GM18520 (cell line): ENCODE measurements at regions not wholly inside any gene's neighbourhood (a gene's known extent, or its start where the extent isn't known, plus 50 kb on each side); places are given as distances from the start of the nearest gene placed in this dataset.
"Not testable (repeated sequence)": the region's sequence is repeated elsewhere in the genome, so short reads cannot be mapped to it uniquely, and the experiment has no call there.

Experiments
- ATAC-seq: cut with Tn5 transposase; IDR thresholded peaks from one replicate; pipeline ENCODE4 v1.9.1; 2021; ENCODE audit not compliant: unreplicated experiment

DNA sequence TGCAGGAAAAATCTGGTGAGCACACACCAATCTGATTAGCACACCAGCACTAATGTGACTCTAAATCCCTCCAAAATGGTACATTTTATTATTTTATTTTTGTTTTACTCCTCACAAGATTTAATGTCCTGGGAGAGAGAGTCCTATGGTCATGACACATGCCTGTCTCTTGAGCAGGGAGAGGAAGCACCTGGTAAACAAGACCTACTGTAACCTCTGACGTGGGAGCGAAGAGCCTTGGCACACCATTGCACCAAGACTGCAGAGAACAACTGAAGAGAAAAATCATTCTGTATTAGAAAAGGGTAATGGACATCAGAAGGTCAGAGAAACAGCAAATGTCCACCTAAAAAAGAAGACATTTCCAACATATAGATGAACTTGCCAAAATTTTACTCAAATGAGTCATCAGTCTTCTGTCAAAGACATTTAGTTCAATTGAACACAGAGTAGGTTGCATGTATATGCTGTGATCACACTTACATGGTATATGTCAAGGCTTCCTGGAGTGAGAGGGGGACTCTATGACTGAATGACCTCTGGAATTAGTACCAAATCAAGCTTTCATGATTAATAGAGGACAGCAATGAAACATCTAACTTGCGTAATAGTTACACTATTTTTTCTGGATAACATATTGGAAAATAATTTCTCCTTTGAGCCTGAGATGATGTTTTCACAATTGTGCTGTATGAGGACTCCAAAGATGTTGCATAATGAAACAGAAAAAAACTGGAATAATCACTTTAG is 186.9 kb upstream of the FLRT2 start:
- no peak for ATAC-seq

- no peak for ATAC-seq
Measured at GRCh38 chr14:85344171-85344570, 185.8 kb upstream of the FLRT2 start.

DNA sequence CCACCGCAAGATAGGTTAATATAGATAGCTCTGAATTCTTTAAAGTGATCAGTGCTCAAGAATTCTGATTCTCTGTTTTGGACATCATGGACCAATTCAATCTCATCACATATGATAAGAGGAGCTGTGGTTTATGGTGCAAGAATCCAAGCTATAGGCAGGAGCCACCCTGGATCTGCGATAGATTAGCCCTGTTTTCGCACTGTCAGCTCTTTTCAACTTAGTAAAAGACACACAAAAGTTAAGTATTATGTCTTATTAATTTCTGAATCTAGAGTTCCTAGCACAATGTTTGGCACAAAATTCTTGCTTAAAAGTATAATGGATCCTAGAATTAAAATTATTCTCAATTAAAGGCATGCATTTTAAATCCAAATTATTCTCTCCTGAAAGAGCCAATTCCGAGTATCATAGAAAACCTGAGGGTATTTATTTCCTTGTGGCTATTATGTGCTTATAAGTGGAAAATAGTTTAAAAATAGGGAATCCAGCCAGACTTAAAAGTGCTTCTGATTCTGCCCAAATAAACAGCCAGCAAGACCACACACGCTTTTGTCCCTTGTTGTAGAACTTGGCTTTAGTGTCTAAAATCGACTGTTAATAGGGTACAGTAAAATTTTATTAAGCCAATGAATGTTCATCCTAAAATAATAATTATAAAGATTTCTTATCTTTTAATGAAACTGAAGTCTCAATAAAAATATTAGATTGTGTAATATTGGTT is 184.9 kb upstream of the FLRT2 start:
- no peak for ATAC-seq

- no peak for ATAC-seq
Measured at GRCh38 chr14:85350667-85351066, 179.3 kb upstream of the FLRT2 start.

- not testable (repeated sequence) for ATAC-seq
Measured at GRCh38 chr14:85352588-85352987, 177.4 kb upstream of the FLRT2 start.

DNA sequence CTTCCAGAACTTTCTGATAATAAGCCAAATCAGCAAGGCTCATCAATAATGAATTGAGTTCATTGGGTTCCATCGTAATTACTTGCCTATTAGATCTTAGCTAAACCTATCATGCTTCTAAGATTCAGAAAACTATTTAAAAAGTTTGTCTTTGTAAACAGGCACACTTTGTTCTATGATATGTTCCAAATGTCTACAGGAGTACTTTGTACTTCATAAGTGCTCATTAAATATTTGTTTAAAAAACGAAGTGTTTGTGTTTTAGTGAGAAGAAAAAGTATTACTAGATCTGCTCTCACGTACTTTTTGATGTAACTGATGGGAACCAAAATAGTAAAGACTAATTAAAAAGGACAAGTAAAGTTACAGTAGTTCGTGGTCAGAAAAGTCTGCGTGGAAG is 172.8 kb upstream of the FLRT2 start:
- no peak for ATAC-seq

DNA sequence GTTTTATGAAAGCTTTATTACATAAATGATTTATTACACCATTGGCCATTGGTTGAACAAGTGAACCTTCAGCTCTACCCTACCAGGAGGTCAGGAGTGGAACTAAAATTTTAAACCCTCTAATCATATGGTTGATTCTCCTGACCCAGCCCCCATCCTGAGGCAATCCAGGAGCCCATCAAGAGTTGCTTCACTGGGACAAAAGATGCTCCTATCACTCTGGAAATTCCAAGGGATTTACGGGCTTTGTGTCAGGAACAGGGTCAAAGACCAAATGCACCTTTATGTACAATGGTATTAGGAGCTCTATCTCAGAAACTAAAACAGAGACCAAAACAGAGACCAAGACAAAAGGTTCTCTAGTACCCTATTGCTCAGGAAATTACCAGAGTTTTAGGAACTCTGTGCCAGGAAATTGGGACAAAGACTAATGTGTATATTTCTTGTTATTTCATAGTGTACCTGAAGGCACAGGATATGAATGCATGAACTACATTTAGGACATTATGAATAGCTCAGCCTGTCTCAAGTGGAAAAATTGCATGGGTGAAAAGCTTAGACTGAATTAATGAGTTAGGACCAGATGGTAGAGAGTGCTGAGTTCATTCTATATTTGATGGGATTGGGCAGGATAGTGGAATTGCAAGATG is 171.7 kb upstream of the FLRT2 start:
- no peak for ATAC-seq

GRCh38 chr14:85359505-85359904 is 170.4 kb upstream of the FLRT2 start:
- ATAC-seq = no peak

- no peak for ATAC-seq
Measured at GRCh38 chr14:85363358-85363757, 166.6 kb upstream of the FLRT2 start.

- no peak for ATAC-seq
Measured at GRCh38 chr14:85366226-85366625, 163.7 kb upstream of the FLRT2 start.

DNA sequence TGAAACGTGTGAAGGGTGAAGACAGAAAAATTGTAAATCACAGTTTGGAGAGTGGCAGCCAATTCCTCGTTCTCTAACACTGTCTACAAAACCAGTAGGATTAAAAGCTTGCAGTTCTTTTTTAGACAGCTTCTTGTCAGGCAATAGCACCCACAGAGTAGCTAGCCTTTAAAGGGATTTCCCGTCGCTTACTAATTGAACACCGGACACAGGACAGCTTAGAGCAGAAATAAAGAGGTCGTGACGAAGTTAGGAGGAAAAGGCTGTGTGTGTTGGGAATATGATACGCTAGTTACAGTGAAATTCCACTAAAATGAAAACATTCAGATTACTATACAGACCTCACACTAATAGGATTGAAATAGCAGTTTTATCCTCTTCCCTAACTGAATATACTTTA is 149.1 kb upstream of the FLRT2 start:
- ATAC-seq = no peak

GRCh38 chr14:85382341-85382740 is 147.6 kb upstream of the FLRT2 start:
- ATAC-seq = no peak

DNA sequence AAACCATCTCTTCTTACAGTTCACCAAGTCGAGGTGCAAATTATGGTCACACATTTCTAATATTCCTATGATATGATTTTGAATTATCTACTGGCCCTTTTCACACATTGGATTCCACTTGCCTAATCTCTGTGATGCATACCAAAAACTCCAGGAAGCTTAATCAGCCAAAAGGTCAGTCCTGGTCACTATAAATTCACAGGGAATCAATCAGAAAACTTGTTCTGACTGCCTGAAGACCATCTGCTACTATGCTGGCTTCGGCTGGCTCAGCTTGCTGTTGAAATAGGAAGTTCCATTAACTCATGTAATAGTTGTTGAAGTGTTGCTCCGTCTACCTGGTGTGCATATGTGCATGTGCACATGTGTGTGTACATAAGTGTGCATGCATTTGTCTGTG is 142.8 kb upstream of the FLRT2 start:
- no peak for ATAC-seq

DNA sequence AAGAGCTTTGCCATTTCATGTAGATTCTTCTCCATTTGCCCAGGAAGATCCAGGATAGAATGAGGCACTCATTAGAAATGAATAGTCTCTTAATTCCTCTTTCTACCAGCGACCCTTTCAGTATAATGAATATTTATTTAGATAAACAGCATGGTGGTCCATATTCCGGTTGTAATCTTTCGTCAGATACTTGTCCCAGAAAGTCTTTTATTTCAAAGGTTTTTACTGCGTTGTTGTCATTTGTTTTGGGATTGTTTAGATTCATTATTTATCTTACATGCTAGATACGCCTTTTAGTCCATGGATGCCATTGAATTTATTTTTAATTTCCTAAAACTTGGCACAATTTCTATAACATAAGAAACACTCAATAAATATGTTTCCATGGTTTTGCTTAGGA is 139.7 kb upstream of the FLRT2 start:
- no peak for ATAC-seq

DNA sequence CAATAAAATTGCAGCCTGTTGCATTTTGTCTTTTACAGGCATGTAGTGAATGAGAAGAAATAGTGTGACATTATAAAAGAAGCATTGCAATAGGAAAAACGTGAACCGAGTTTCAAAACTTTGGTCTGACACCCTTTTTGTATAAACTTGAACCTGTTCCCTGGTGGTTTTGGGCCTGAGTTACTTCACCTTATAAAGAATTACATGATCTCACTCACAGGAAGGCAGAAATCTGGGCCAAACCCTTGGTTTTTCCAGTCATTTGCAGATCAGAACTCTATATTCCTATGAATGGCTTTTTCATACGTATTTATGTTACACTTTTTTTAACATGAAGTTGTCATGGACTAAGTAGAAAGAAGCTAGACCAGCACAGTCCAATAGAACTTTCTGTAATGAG is 138.5 kb upstream of the FLRT2 start:
- no peak for ATAC-seq

DNA sequence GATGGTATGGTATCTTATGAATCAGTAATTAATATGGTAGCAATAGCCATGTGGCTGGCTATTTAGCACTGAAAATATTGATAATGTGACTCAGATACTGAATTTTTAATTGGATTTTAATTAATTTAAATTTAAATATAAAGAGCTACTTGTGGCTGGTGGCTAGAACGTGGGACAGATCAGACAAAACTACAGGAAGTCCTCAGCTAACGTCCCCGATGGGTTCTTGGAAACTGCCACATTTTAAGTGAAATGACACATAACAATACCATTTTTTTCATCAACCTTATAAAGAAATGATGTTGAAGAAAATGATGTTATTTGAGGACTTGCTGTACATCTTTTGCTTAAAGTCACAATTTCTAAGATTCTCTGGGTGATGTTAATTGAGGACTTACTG is 138.1 kb upstream of the FLRT2 start:
- ATAC-seq = no peak

DNA sequence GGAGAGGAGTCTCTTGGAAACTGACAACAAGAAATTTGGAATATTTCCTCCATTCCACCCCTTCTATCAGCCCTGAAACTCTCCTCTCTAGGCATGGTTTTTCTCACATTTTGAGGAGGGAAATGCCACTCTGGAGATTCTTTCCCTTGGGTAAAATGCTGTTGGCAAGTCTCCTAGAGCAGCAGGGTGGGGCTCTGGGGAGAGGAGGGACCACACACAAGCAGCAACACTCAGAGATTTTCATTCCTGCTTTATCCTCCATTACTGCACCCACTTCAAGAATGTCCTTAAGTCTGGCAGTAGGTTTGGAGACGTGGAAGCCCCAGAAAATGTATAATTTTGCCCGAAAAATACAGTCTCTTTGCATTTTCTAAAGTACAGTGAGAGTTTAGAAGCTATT is 130.8 kb upstream of the FLRT2 start:
- ATAC-seq = no peak

- ATAC-seq = no peak
Measured at GRCh38 chr14:85400678-85401077, 129.3 kb upstream of the FLRT2 start.

- no peak for ATAC-seq
Measured at GRCh38 chr14:85401384-85401783, 128.6 kb upstream of the FLRT2 start.

DNA sequence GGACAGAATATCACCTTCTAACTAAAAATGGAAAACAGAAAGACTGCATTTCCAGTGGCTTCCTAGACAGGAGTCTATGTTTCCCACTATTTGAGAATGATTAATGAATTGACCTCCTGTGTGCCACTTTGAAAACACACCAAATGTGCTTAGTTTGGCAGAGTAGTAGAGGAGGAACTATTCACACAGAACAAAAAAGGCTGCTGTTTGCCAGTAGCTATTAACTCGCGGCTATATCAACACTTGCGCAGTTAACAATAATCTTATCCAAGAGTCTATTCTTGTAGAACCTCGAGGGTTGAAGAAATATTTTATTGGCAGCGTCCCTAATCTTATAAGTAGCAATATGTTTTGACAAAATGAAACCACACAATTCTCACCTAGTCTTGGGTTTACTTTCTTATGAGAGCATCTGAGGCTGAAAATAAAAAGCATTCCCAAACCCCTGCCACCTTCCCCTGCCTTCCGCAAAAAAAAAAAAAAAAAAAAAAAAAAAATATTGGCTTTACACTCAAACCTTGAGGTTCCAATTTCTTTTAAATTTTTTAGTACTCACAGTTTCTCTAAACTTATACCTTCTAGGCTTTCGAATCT is 127.3 kb upstream of the FLRT2 start:
- no peak for ATAC-seq

DNA sequence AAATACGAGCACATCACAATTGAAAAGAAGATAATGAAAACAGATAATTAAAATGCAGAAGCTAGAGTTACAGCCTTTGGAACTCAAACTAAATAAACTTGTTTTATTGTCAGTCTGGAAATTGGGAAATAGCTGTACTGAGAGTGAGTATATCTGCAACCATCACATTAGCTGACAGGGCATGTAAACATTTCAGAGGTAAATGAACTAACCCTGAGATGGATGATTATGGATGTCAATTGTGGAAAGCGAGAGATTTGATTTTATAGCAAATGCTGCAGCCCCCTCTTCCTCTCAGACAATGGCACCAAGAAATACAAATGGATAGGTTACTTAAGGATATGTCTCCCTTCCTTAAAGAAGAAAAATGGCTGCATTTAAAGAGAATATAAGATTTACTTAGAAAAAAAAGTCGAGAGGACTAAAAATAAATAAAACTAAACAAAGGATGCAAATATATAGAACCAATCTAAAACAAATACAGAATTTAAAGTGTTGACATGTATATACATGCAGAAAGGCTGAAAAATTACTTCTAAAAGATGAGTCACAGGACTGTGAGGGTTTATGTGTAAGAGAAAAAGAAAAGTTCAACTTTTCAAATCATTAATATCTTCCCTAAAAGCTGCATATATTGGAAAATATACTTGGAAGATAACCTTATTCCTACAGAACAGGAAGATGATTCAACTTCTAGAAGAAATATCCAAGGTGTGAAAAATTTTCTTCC is 120.3 kb upstream of the FLRT2 start:
- ATAC-seq = no peak
